HL-60 (cell line): ENCODE measurements at regions not wholly inside any gene's neighbourhood (a gene's known extent, or its start where the extent isn't known, plus 50 kb on each side); places are given as distances from the start of the nearest gene placed in this dataset.

Experiments used
- TF ChIP-seq, protein P1 (sequence below): IDR thresholded peaks from 2 replicates; pipeline ENCODE4 v1.6.1; 2012; ENCODE audit warnings: low read depth; ENCODE audit not compliant: insufficient replicate concordance
- TF ChIP-seq, protein P2 (sequence below): IDR thresholded peaks from one replicate; pipeline ENCODE4 v1.5.1; 2011; ENCODE audit warnings: low read length, control low read depth, inconsistent platforms; ENCODE audit not compliant: insufficient read depth

DNA sequence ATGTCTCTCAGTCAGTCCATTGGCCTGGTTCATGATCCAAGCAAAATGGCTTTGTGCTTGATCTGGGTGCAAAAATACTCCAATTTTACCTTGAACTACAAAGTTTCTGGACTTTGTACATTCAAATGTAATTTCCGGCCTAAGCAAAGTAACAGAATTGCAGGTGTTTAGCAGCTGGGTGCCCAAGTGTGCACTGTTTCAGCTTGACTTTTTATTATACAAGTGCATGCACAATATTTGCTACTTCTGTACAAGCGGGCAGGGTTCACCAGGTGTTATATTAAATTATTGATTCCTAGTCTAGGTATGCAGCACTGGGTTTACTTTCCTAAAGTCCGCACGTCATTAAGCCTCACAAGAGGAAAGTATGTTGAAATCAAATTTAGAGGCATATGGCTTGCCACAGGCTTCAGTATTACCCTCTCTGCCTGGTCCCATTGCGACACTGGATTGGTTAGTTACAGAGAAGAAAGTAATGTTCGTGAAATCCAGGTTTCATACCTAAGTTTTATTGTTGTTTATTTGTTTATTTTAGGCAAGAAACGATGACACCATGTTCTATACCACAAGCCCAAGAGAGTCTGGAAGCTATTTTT is 376.9 kb upstream of the CTSO start:
- TF ChIP-seq, protein P1, sequence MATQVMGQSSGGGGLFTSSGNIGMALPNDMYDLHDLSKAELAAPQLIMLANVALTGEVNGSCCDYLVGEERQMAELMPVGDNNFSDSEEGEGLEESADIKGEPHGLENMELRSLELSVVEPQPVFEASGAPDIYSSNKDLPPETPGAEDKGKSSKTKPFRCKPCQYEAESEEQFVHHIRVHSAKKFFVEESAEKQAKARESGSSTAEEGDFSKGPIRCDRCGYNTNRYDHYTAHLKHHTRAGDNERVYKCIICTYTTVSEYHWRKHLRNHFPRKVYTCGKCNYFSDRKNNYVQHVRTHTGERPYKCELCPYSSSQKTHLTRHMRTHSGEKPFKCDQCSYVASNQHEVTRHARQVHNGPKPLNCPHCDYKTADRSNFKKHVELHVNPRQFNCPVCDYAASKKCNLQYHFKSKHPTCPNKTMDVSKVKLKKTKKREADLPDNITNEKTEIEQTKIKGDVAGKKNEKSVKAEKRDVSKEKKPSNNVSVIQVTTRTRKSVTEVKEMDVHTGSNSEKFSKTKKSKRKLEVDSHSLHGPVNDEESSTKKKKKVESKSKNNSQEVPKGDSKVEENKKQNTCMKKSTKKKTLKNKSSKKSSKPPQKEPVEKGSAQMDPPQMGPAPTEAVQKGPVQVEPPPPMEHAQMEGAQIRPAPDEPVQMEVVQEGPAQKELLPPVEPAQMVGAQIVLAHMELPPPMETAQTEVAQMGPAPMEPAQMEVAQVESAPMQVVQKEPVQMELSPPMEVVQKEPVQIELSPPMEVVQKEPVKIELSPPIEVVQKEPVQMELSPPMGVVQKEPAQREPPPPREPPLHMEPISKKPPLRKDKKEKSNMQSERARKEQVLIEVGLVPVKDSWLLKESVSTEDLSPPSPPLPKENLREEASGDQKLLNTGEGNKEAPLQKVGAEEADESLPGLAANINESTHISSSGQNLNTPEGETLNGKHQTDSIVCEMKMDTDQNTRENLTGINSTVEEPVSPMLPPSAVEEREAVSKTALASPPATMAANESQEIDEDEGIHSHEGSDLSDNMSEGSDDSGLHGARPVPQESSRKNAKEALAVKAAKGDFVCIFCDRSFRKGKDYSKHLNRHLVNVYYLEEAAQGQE, result no peak
- TF ChIP-seq, protein P2, sequence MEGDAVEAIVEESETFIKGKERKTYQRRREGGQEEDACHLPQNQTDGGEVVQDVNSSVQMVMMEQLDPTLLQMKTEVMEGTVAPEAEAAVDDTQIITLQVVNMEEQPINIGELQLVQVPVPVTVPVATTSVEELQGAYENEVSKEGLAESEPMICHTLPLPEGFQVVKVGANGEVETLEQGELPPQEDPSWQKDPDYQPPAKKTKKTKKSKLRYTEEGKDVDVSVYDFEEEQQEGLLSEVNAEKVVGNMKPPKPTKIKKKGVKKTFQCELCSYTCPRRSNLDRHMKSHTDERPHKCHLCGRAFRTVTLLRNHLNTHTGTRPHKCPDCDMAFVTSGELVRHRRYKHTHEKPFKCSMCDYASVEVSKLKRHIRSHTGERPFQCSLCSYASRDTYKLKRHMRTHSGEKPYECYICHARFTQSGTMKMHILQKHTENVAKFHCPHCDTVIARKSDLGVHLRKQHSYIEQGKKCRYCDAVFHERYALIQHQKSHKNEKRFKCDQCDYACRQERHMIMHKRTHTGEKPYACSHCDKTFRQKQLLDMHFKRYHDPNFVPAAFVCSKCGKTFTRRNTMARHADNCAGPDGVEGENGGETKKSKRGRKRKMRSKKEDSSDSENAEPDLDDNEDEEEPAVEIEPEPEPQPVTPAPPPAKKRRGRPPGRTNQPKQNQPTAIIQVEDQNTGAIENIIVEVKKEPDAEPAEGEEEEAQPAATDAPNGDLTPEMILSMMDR, result no peak
